ENCODE measurements at regions not wholly inside any gene's neighbourhood (a gene's known extent, or its start where the extent isn't known, plus 50 kb on each side); places are given as distances from the start of the nearest gene placed in this dataset. TPM values are rescaled to one million over a fixed set of nuclear protein-coding genes. Genes with fewer than 3 reads are reported as not detected.

- Histone ChIP-seq H3K79me2 (no peaks in the 10 kb centered on the region), H4K20me1 (ENCODE audit: insufficient read depth, poor library complexity, severe bottlenecking) (no peaks in the 10 kb centered on the region), H3K9me3 (ENCODE audit: low read depth) (no peaks in the 10 kb centered on the region), H3K9me2 (replicated peaks; ENCODE audit: insufficient read depth) (no peaks in the 10 kb centered on the region), H3K4me3 (no peak overlapping the region), H3K27ac (no peak overlapping the region), H2AFZ (no peak overlapping the region), H3K36me3 (replicated peaks; ENCODE audit: insufficient read depth, low read depth) (no peaks in the 10 kb centered on the region), H3K4me2 (no peak overlapping the region), H3K4me1 (ENCODE audit: insufficient read depth) (peaks cover 6% of the 10 kb centered on the region), H3K27me3 (no peaks in the 10 kb centered on the region)
- TF ChIP-seq EZH2phosphoT487 (IDR thresholded peaks at IDR 0.05; ENCODE audit: low read depth, severe bottlenecking, unreplicated experiment) = no peak
- TF ChIP-seq CTCF (IDR thresholded peaks at IDR 0.05; ENCODE audit: poor library complexity) = no peak
- no peak for TF ChIP-seq EZH2 (IDR thresholded peaks at IDR 0.05; ENCODE audit: borderline replicate concordance)
- no peak for DNase-seq (ENCODE audit: low spot score)
- WGBS (ENCODE audit: low lambda C conversion rate, missing lambda C conversion rate) = 78% methylated on average over 4 of the region's 4 CpGs
These were observed 62.9 kb upstream of the POU3F3 start for GRCh38 chr2:104790901-104791495.

GRCh38 chr2:104793966-104794365 lies 59.9 kb upstream of the POU3F3 start:
- no peaks in the 10 kb centered on the region for H3K9me2 ChIP-seq (replicated peaks; ENCODE audit: insufficient read depth)
- H3K4me1 ChIP-seq (ENCODE audit: insufficient read depth) = peaks cover 6% of the 10 kb centered on the region
- TF ChIP-seq EZH2 (IDR thresholded peaks at IDR 0.05; ENCODE audit: borderline replicate concordance) (no peak), CTCF (IDR thresholded peaks at IDR 0.05; ENCODE audit: poor library complexity) (no peak), EZH2phosphoT487 (IDR thresholded peaks at IDR 0.05; ENCODE audit: low read depth, severe bottlenecking, unreplicated experiment) (no peak)
- no peaks in the 10 kb centered on the region for H3K27me3 ChIP-seq
- H4K20me1 ChIP-seq (ENCODE audit: insufficient read depth, poor library complexity, severe bottlenecking) = no peaks in the 10 kb centered on the region
- H2AFZ ChIP-seq = no peak overlapping the region
- H3K9me3 ChIP-seq (ENCODE audit: low read depth) = no peaks in the 10 kb centered on the region
- no peaks in the 10 kb centered on the region for H3K36me3 ChIP-seq (replicated peaks; ENCODE audit: insufficient read depth, low read depth)
- no peak overlapping the region for H3K4me2 ChIP-seq
- H3K27ac ChIP-seq = no peak overlapping the region
- H3K4me3 ChIP-seq = no peak overlapping the region
- 95% methylated on average over 4 of the region's 4 CpGs for WGBS (ENCODE audit: low lambda C conversion rate, missing lambda C conversion rate)
- no peaks in the 10 kb centered on the region for H3K79me2 ChIP-seq
- no peak for DNase-seq (ENCODE audit: low spot score)

DNA sequence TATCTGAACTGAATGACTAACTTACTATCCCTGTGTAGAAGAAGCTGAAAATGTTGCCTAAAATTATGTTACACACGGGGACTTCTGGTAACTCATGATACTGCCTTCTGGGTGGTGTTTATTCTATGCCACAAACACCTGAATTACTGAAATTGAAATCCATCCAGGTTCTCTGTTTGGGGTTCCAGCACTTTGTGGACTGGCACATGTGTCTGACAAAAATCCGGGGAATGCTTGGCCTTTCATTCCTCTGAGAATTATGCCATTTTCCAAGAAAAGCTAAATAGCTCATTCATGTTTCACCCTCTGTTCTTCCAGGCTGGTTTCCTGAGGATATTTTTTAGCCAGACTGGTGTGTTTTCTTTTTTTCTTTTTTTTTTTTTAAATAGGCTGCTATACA lies 59.5 kb upstream of the POU3F3 start:
- H2AFZ ChIP-seq = no peak overlapping the region
- TF ChIP-seq EZH2phosphoT487 (IDR thresholded peaks at IDR 0.05; ENCODE audit: low read depth, severe bottlenecking, unreplicated experiment) (no peak), EZH2 (IDR thresholded peaks at IDR 0.05; ENCODE audit: borderline replicate concordance) (no peak), CTCF (IDR thresholded peaks at IDR 0.05; ENCODE audit: poor library complexity) (no peak)
- no peaks in the 10 kb centered on the region for H3K79me2 ChIP-seq
- no peaks in the 10 kb centered on the region for H4K20me1 ChIP-seq (ENCODE audit: insufficient read depth, poor library complexity, severe bottlenecking)
- no peak overlapping the region for H3K27ac ChIP-seq
- H3K36me3 ChIP-seq (replicated peaks; ENCODE audit: insufficient read depth, low read depth) = no peaks in the 10 kb centered on the region
- H3K4me1 ChIP-seq (ENCODE audit: insufficient read depth) = peaks cover 6% of the 10 kb centered on the region
- H3K9me2 ChIP-seq (replicated peaks; ENCODE audit: insufficient read depth) = no peaks in the 10 kb centered on the region
- H3K9me3 ChIP-seq (ENCODE audit: low read depth) = no peaks in the 10 kb centered on the region
- 74% methylated on average over 2 of the region's 2 CpGs for WGBS (ENCODE audit: low lambda C conversion rate, missing lambda C conversion rate)
- no peak overlapping the region for H3K4me2 ChIP-seq
- DNase-seq (ENCODE audit: low spot score) = no peak
- no peak overlapping the region for H3K4me3 ChIP-seq
- H3K27me3 ChIP-seq = no peaks in the 10 kb centered on the region

Small RNA genes lying in the stretch of these regions (small RNA-seq; reads per million reads assigned to genes)
- not detected for gene RF00139
- gene RF02091 = not detected
